ENCODE measurements at regions not wholly inside any gene's neighbourhood (a gene's known extent, or its start where the extent isn't known, plus 50 kb on each side); places are given as distances from the start of the nearest gene placed in this dataset.

DNA sequence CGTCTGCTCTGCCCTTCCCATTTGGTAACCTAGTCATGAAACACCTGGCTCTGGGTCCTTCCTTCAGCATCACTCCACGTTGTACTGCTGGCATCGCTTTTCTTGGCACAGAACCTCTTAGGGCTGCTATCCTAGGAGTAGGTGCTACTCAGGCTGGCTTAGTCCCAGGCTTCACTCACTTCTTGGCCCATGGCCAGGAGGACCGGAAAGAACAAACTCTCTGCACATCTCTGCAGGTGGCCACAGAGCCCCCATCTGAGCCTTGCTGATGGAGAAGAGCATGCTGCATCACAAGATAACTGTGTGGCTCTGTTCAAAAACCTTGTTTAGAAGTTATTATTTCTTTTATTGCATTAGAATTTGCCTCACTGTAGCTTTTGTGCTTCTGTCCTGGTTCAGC, 447.2 kb upstream of the TNP1 start:
- TF ChIP-seq, protein P1, sequence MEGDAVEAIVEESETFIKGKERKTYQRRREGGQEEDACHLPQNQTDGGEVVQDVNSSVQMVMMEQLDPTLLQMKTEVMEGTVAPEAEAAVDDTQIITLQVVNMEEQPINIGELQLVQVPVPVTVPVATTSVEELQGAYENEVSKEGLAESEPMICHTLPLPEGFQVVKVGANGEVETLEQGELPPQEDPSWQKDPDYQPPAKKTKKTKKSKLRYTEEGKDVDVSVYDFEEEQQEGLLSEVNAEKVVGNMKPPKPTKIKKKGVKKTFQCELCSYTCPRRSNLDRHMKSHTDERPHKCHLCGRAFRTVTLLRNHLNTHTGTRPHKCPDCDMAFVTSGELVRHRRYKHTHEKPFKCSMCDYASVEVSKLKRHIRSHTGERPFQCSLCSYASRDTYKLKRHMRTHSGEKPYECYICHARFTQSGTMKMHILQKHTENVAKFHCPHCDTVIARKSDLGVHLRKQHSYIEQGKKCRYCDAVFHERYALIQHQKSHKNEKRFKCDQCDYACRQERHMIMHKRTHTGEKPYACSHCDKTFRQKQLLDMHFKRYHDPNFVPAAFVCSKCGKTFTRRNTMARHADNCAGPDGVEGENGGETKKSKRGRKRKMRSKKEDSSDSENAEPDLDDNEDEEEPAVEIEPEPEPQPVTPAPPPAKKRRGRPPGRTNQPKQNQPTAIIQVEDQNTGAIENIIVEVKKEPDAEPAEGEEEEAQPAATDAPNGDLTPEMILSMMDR (IDR thresholded peaks at IDR 0.05; ENCODE audit: low read depth, low read length): no peak
- no peak for TF ChIP-seq POLR2A (IDR thresholded peaks at IDR 0.05; ENCODE audit: extremely low read depth, insufficient read length)

Measured in NB4 (cell line).